Peyer's patch (tissue), 4 donors: ENCODE measurements at regions not wholly inside any gene's neighbourhood (a gene's known extent, or its start where the extent isn't known, plus 50 kb on each side); places are given as distances from the start of the nearest gene placed in this dataset.

Experiments used
- DNase-seq, 3 donors: peaks; one replicate each; pipeline ENCODE4 v3.0.0-alpha.2; 2017 to 2019
- H3K27ac ChIP-seq, 4 donors: fragments of 200-600 bp; sonication (generic); one replicate each; pipeline ENCODE4 v1.5.1; 2016 to 2019
- H3K27me3 ChIP-seq, 2 donors: fragments of 200-600 bp; sonication (generic); one replicate each; pipeline ENCODE4 v1.5.1; 2019
- H3K36me3 ChIP-seq, 3 donors: fragments of 200-600 bp; sonication (generic); one replicate each; pipeline ENCODE4 v1.5.1; 2016 to 2019
- H3K4me1 ChIP-seq, 4 donors: fragments of 200-600 bp; sonication (generic); one replicate each; pipeline ENCODE4 v1.5.1; 2016 to 2019
- H3K4me3 ChIP-seq, 4 donors: fragments of 200-600 bp; sonication (generic); 1 replicate in 3 of 4; 2 replicates in 1 of 4; pipeline ENCODE4 v1.5.1; 2016 to 2019; ENCODE audit warnings: mild to moderate bottlenecking in 1 of 4
- H3K9me3 ChIP-seq, 4 donors: fragments of 200-600 bp; sonication (generic); one replicate each; pipeline ENCODE4 v1.5.1; 2016 to 2019; ENCODE audit warnings: mild to moderate bottlenecking in 1 of 4
- POLR2A ChIP-seq, 2 donors: fragments of 450-650 bp; IDR thresholded peaks; one replicate each; pipeline ENCODE4 v1.5.1; 2017; ENCODE audit warnings: antibody characterized with exemption in 2 of 2, mild to moderate bottlenecking in 2 of 2, moderate library complexity in 2 of 2
- TF ChIP-seq, protein P1 (sequence below), 6 experiments: fragments of 450-650 bp in 4 of 6; fragments of 200-600 bp in 2 of 6; sonication (generic) in 1 of 6; IDR thresholded peaks; one replicate each; pipeline ENCODE4 v1.5.1; 2017 to 2019; ENCODE audit warnings: antibody characterized with exemption in 6 of 6, mild to moderate bottlenecking in 3 of 6, moderate library complexity in 1 of 6

DNA sequence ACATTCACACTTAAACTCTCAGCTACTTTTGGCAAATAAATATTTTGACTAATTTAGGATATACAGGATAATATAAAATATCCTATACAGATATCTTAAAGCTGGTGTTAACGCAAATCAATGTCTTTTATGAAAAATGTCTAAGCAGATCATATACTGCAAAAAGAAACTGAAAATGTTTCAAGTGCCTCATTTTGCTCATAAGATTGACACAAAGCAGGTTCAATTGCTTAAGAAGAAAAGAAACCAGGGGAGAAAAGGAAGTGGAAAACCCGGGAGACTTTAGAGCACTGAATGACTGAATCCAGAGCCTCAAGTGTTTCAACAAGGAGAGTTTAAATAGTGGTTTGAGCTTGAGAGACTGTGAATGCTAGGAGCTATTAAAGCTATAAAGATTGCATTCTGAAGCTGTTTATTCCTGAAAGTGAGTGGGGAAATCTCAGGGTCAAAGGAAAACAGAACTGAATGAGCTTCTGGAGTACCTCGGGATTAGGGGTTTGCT lies 1943.0 kb downstream of the MRPL39 start:
- H3K9me3 ChIP-seq, result no peaks in the 10 kb centered on the region
- no peak overlapping the region for H3K4me3 ChIP-seq
- no peak for DNase-seq
- no peaks in the 10 kb centered on the region for H3K27me3 ChIP-seq
- H3K4me1 ChIP-seq, result no peaks in the 10 kb centered on the region
- H3K27ac ChIP-seq, result no peak overlapping the region
- TF ChIP-seq, protein P1, sequence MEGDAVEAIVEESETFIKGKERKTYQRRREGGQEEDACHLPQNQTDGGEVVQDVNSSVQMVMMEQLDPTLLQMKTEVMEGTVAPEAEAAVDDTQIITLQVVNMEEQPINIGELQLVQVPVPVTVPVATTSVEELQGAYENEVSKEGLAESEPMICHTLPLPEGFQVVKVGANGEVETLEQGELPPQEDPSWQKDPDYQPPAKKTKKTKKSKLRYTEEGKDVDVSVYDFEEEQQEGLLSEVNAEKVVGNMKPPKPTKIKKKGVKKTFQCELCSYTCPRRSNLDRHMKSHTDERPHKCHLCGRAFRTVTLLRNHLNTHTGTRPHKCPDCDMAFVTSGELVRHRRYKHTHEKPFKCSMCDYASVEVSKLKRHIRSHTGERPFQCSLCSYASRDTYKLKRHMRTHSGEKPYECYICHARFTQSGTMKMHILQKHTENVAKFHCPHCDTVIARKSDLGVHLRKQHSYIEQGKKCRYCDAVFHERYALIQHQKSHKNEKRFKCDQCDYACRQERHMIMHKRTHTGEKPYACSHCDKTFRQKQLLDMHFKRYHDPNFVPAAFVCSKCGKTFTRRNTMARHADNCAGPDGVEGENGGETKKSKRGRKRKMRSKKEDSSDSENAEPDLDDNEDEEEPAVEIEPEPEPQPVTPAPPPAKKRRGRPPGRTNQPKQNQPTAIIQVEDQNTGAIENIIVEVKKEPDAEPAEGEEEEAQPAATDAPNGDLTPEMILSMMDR (IDR thresholded peaks at IDR 0.05), result no peak
- no peak for TF ChIP-seq POLR2A (IDR thresholded peaks at IDR 0.05)
- H3K36me3 ChIP-seq, result no peaks in the 10 kb centered on the region

DNA sequence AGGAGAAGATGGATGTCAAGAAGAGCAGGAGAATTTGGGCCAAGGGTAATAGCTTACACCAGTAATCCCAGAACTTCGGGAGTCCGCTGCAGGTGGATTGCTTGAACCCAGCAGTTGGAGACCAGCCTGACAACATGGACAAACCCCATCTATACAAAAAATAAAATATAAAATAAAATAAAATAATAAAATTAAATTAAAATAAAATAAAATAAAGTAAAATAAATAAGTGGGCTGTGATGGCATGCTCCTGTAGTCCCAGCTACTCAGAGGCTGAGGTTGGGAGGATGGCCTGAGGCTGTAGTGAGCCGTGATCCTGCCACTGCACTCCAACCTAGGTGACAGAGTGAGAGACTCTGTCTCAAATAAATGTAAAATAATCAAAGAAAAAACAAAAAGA lies 1946.7 kb downstream of the MRPL39 start:
- Histone ChIP-seq H3K9me3 (no peaks in the 10 kb centered on the region), H3K4me3 (no peak overlapping the region), H3K27me3 (no peaks in the 10 kb centered on the region), H3K36me3 (no peaks in the 10 kb centered on the region), H3K4me1 (no peaks in the 10 kb centered on the region), H3K27ac (no peak overlapping the region)
- DNase-seq, result no peak
- TF ChIP-seq, protein P1 (IDR thresholded peaks at IDR 0.05), result no peak
- no peak for TF ChIP-seq POLR2A (IDR thresholded peaks at IDR 0.05)

DNA sequence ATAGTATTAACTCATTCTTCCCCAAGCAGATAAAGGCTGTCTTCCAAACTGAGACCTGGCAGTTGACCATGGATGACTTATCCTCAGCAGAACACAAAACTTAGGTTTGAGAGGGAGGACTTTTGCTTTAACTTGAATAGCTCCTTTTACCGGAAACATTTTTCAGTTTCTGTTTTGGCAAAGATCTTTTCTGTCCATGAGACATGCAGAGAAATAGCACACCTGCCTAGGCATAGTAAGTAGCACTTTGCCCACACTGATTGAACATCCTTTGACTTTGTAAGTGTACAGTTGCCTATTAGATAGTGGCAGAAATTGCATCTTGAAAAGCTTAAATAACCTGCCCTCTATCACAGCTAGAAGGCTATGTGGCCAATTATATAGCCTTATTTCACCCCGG lies 1962.5 kb downstream of the MRPL39 start:
- Histone ChIP-seq H3K27me3 (no peaks in the 10 kb centered on the region), H3K27ac (no peak overlapping the region), H3K4me3 (no peak overlapping the region), H3K4me1 (no peaks in the 10 kb centered on the region), H3K36me3 (no peaks in the 10 kb centered on the region), H3K9me3 (peaks cover 0 to 5% (median 0%) of the 10 kb centered on the region in 4 donors)
- TF ChIP-seq POLR2A (IDR thresholded peaks at IDR 0.05), result no peak
- TF ChIP-seq, protein P1 (IDR thresholded peaks at IDR 0.05), result no peak
- no peak for DNase-seq

DNA sequence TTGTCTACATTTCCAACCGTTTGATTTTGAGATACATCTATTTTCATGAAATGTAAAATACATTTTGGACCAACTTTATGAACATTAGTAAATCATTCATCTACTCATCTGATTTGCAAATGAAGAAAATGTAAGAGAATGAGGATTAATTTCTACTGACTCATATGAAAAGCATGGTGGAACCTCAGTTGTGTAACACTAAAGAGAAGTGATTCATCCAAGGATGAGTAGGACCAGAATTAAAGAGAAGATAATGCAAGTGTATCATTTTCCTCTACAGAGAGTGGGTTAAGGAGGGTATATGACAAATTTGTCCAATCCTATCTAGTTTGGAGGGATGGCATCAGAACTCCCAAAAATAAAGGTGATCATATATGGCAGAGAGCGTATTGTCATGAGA lies 1967.6 kb downstream of the MRPL39 start:
- no peak overlapping the region for H3K4me3 ChIP-seq
- DNase-seq, result no peak
- H3K27ac ChIP-seq, result no peak overlapping the region
- no peaks in the 10 kb centered on the region for H3K27me3 ChIP-seq
- no peak for TF ChIP-seq POLR2A (IDR thresholded peaks at IDR 0.05)
- TF ChIP-seq, protein P1 (IDR thresholded peaks at IDR 0.05), result no peak
- H3K4me1 ChIP-seq, result no peaks in the 10 kb centered on the region
- no peaks in the 10 kb centered on the region for H3K9me3 ChIP-seq
- H3K36me3 ChIP-seq, result no peaks in the 10 kb centered on the region

DNA sequence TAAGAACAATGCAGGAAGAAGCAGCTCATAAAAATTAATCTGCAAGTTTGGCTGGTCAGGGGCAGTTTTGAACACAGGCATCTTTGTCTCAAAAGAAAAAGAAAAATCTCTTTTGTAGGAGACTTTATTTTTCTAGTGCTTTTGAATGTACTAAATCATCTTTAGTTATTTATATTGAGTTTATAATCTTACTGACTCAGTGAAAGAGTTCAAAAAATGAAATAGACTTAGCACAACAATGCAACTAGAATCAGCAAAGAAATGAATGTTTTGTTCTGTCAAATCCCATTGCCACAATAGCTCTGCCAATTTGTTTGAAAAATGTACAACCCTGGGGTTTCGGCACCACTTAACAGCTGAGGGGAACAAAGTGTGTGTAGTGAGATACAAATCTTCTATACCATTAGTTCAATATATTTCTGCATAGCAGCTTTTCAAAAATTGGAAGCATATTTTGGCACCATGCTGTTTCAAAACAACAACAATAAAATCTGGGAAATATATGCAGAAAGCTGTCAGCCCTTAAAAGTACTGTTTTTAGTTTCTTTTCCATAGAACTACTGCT lies 1969.1 kb downstream of the MRPL39 start:
- H3K9me3 ChIP-seq, result no peaks in the 10 kb centered on the region
- DNase-seq, result no peak
- no peak for TF ChIP-seq POLR2A (IDR thresholded peaks at IDR 0.05)
- TF ChIP-seq, protein P1 (IDR thresholded peaks at IDR 0.05), result no peak
- H3K4me3 ChIP-seq, result no peak overlapping the region
- H3K27ac ChIP-seq, result no peak overlapping the region
- H3K36me3 ChIP-seq, result no peaks in the 10 kb centered on the region
- no peaks in the 10 kb centered on the region for H3K27me3 ChIP-seq
- no peaks in the 10 kb centered on the region for H3K4me1 ChIP-seq
